ENCODE measurements at regions not wholly inside any gene's neighbourhood (a gene's known extent, or its start where the extent isn't known, plus 50 kb on each side); places are given as distances from the start of the nearest gene placed in this dataset.
"Not testable (repeated sequence)": the region's sequence is repeated elsewhere in the genome, so short reads cannot be mapped to it uniquely, and the experiment has no call there.

GRCh38 chr22:48497743-48498520, 1329.7 kb downstream of the BRD1 start:
- DNase-seq: not testable (repeated sequence)

DNA sequence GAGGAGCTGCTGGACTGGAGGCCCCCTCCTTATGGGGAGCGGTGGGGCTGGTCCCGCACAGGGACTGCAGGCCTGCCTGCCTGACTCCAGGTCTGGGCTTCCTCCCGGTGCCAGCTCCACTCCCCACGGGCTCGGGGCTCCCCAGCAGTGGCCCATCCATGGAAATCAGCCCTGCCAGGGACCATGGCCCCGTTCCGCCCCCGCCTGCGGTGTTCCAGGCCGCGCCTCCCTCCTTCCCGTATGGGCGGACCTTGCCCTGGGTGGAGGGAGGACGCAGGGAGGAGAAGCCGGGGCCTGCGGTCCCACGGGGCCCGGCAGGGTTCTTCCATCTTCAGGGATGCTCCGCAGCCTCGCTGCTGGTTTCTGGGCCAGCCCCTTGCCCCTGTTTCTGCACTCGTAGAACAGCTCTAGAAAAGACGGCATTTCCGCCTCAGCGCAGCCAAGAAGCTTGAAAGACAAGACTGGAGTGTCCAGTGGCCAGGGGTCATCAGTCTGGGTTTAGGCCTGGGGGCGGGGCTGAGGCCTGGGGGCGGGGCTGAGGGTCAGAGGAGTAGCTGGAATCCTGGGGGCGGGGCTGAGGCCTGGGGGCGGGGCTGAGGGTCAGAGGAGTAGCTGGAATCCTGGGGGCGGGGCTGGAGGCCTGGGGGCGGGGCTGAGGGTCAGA, 1330.6 kb downstream of the BRD1 start:
- DNase-seq: no peak

- DNase-seq: no peak
Measured at GRCh38 chr22:48496226-48496845, 1331.3 kb downstream of the BRD1 start.

GRCh38 chr22:48495751-48496080, 1332.0 kb downstream of the BRD1 start:
- no peak for DNase-seq

- DNase-seq: no peak
Measured at GRCh38 chr22:48494968-48495750, 1332.5 kb downstream of the BRD1 start.

DNA sequence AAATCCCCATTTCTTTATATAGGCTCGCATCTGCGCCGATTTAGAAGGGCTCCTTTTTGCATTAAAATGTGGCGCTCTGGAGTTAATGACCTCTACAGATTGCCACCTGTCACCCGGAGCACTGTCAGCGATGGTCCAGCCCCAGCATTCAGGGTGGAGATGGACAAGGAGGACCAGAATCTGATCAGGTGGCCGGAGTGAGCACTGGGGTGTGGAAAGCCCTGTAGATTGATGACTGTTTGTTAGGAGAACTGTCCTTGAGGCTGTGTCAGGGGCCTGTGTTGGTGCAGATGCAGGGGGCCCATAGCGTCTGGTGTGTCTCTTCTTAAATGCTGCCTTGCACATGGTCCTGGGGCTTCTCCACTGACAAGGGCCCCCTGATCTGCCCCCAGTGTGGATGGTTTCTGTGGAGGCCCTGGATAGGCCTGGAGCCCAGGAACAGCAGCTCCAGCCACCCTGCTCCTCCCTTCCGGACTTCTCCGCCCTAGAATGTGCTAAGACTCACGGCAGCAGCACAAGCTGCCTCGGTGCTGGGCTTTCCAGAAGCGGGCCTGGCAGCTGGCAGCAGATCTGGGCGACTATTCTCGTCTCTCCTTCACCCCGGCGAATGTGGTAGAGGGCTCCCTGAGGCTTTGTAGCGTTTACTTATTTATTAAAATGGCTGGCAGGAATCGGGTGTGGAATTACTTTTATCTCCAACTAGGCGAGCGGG, 1333.3 kb downstream of the BRD1 start:
- no peak for DNase-seq

DNA sequence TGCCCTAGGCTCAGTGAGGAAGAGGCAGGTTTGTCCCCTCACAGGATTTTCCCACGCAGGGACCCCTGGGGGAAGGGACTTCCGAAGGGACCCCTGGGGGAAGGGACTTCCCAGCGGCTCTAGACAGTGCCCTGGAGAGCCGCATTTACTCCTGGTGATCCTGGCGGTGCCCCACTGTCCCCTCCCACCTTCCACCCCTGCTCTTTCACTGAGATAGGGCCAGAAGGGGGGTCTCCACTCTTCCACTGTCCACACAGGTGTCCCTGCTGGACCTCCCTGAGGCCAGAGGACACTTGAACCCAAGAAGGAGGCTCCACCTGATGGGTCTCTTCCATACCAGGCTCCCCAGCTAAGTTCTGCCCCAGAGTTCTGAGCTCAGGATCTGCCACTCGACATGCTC, 1333.9 kb downstream of the BRD1 start:
- DNase-seq: no peak

GRCh38 chr22:48492366-48493320, 1335.0 kb downstream of the BRD1 start:
- DNase-seq: peak; percentile 0

GRCh38 chr22:48491451-48491941, 1336.2 kb downstream of the BRD1 start:
- DNase-seq: no peak

DNA sequence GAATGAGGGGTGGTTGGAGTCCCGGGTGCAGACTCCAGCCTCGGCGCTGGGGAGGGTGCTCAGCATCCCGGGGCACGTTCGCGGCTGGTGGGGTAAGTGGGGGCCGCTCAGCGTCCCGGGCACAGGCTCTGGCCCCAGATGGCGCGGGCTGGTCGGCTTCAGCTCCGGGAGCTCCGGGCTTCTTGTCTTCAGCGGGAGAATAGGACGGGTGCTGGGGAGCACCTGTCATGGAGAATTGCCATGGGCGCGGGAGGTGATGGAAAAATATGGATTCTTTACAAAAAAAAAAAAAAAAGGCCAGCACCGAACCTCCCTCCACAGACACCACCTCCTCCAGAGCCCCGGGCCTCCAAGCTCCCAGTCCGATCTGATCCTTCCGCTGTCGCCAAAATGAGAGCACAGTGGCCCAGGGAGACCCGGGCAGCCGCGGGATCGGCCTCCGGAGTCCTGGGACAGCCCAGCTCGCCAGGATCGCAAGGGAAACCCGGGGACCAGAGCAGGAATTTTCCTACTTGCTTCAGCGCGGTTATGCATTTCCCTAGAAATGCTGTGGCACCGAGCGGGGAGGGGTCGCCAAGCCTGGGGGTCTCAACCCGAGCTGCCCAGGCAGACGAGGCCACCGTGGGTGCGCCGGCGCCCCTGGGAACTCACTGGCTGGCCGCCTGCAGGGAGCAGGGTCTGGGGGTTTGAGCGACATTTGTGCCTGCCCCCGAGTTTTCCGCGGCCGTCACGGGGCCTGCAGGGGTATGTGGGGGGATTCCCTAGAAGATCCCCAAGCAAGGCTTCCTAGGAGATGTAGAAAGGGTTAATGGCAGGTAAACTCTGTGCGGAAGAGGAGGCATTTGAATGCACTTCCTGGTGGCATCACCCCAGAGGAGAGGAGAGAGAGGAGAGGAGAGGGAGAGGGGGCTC, 1336.9 kb downstream of the BRD1 start:
- no peak for DNase-seq

GRCh38 chr22:48489551-48490499, 1337.8 kb downstream of the BRD1 start:
- no peak for DNase-seq

- no peak for DNase-seq
Measured at GRCh38 chr22:48488611-48489511, 1338.8 kb downstream of the BRD1 start.

GRCh38 chr22:48488149-48488551, 1339.5 kb downstream of the BRD1 start:
- no peak for DNase-seq

DNA sequence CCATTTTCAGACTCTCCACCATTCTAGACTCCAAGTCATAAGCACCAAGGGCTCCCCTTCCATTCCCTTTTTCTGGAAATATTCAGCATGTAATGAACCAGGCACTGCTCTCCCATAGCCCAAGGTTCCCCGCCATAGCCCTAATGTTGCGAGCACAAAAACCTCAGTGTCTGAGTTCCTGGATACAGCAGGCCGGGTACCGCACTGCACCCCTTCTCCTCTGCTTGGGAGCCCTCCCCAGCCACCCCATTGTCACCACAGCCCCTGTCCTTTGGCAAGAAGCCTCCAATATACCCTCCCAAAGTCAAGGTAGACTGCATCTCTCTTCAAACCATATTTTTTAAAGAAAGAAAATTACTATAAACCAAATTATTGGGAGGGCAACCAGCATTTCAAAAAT, 1341.1 kb downstream of the BRD1 start:
- DNase-seq: no peak

- DNase-seq: no peak
Measured at GRCh38 chr22:48486134-48486532, 1341.5 kb downstream of the BRD1 start.

DNA sequence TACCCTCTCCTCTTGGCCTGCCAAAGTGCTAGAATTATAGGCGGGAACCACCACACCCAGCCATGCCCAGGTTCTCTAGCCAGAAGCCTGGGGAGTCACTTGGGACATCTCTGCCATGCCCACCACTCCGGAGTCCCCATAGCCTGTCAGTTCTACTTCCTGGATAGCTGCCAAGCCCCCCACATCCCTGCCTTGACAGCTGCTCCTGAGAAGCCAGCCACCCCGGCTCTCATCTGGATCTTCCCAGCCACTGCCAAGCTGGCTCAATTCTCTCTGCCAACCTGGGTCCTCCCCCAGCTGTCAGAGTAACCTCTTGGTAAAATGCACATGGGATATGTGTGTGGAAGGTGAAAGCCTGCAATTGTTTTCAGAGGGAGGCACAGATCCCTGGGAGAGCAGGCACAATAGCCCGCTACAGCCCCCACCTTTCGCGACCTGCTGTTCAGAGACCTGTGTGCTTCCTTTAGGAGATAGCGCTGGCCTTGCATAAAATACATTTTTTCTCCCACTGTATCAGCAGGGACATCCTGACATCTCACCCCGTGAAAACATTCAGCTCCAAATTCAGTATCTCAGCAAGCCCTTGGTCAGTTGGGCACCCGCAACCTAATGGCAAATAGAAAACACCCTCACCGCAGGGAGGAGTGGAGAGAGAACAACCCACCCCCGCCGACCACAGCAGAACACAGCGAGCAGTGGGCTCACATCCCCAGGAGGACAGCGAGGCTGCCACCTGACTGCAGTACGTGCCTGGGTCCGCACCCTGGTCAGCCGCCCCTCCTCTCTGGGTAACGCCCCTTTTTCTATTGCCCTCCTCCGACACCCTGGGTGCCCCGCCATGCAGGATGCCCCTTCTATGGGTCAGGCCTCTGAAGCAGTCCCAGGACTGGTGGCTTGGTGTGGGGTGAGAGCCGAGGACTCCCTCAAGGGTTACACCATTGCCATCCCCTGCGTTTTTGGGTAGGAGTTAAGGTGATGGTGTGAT, 1342.2 kb downstream of the BRD1 start:
- no peak for DNase-seq
